ENCODE measurements at regions not wholly inside any gene's neighbourhood (a gene's known extent, or its start where the extent isn't known, plus 50 kb on each side); places are given as distances from the start of the nearest gene placed in this dataset.

DNA sequence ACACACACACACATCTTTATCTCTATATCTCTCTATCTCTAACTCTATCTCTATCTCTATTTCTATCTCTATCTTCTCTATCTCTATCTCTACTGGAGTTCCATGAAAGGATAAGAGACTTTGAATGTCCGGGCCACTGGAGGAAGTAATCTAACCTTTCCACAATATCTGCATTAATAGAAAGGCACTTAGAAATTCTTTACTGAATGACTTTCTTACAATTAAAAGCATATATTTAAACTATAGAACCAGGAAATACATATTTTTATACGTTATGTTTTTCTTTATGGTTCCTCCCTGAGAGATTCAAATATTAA lies 234.9 kb downstream of the TRIB2 start:
- intact Hi-C loops (cut with DNase I): no loop called here
- no peaks in the 10 kb centered on the region for H3K4me1 ChIP-seq
- ATAC-seq: no peak
- H3K9me3 ChIP-seq: no peaks in the 10 kb centered on the region
- H3K36me3 ChIP-seq: no peaks in the 10 kb centered on the region
- DNase-seq: no peak
- TF ChIP-seq, protein P1, sequence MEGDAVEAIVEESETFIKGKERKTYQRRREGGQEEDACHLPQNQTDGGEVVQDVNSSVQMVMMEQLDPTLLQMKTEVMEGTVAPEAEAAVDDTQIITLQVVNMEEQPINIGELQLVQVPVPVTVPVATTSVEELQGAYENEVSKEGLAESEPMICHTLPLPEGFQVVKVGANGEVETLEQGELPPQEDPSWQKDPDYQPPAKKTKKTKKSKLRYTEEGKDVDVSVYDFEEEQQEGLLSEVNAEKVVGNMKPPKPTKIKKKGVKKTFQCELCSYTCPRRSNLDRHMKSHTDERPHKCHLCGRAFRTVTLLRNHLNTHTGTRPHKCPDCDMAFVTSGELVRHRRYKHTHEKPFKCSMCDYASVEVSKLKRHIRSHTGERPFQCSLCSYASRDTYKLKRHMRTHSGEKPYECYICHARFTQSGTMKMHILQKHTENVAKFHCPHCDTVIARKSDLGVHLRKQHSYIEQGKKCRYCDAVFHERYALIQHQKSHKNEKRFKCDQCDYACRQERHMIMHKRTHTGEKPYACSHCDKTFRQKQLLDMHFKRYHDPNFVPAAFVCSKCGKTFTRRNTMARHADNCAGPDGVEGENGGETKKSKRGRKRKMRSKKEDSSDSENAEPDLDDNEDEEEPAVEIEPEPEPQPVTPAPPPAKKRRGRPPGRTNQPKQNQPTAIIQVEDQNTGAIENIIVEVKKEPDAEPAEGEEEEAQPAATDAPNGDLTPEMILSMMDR (IDR thresholded peaks at IDR 0.05): no peak
- H3K27ac ChIP-seq: no peak overlapping the region
- no peak overlapping the region for H3K4me3 ChIP-seq
- no peaks in the 10 kb centered on the region for H3K27me3 ChIP-seq (ENCODE audit: low read depth)

GRCh38 chr2:12953596-12953995 lies 236.9 kb downstream of the TRIB2 start:
- Histone ChIP-seq H3K27ac (no peak overlapping the region), H3K4me3 (no peak overlapping the region), H3K9me3 (no peaks in the 10 kb centered on the region), H3K36me3 (no peaks in the 10 kb centered on the region), H3K27me3 (ENCODE audit: low read depth) (no peaks in the 10 kb centered on the region), H3K4me1 (no peaks in the 10 kb centered on the region)
- TF ChIP-seq, protein P1 (IDR thresholded peaks at IDR 0.05): no peak
- ATAC-seq (no peak), DNase-seq (no peak)
- intact Hi-C loops (cut with DNase I): no loop called here

- Histone ChIP-seq H3K36me3 (no peaks in the 10 kb centered on the region), H3K9me3 (no peaks in the 10 kb centered on the region), H3K27me3 (ENCODE audit: low read depth) (no peaks in the 10 kb centered on the region), H3K4me3 (no peak overlapping the region), H3K27ac (no peak overlapping the region), H3K4me1 (no peaks in the 10 kb centered on the region)
- intact Hi-C loops (cut with DNase I): no loop called here
- TF ChIP-seq, protein P1 (IDR thresholded peaks at IDR 0.05): no peak
- ATAC-seq (no peak), DNase-seq (no peak)
These were observed 239.1 kb downstream of the TRIB2 start for GRCh38 chr2:12955864-12956263.

- Histone ChIP-seq H3K4me1 (no peaks in the 10 kb centered on the region), H3K27me3 (ENCODE audit: low read depth) (no peaks in the 10 kb centered on the region), H3K9me3 (no peaks in the 10 kb centered on the region), H3K27ac (no peak overlapping the region), H3K36me3 (no peaks in the 10 kb centered on the region), H3K4me3 (no peak overlapping the region)
- no peak for DNase-seq
- no peak for ATAC-seq
- TF ChIP-seq, protein P1 (IDR thresholded peaks at IDR 0.05): no peak
- intact Hi-C loops (cut with DNase I): no loop called here
These were observed 240.5 kb downstream of the TRIB2 start for GRCh38 chr2:12957251-12957650.

- no peaks in the 10 kb centered on the region for H3K36me3 ChIP-seq
- no peak overlapping the region for H3K27ac ChIP-seq
- H3K27me3 ChIP-seq (ENCODE audit: low read depth): no peaks in the 10 kb centered on the region
- ATAC-seq: no peak
- H3K4me3 ChIP-seq: no peak overlapping the region
- intact Hi-C loops (cut with DNase I): no loop called here
- DNase-seq: no peak
- TF ChIP-seq, protein P1 (IDR thresholded peaks at IDR 0.05): no peak
- no peaks in the 10 kb centered on the region for H3K4me1 ChIP-seq
- no peaks in the 10 kb centered on the region for H3K9me3 ChIP-seq
These were observed 243.2 kb downstream of the TRIB2 start for GRCh38 chr2:12959935-12960334.

DNA sequence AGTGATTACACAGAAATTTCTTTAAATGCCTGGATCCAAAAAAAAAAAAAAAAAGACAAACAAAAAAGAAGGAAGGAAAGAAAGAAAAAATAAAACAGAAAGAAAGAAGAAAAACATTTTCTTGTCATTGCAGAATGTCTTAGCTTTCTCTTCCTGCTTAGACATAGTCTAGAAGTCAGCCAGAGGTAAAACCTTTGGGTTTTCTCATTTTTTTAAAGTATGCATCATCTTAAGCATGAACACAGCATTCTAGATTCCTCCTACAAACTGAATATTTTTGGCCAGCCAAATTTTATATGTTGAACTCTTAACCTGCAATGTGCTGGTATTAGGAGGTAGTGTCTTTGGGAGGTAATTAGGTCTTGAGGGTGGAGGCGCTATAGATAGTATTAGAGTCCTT lies 243.9 kb downstream of the TRIB2 start:
- H3K4me3 ChIP-seq: no peak overlapping the region
- intact Hi-C loops (cut with DNase I): no loop called here
- no peak overlapping the region for H3K27ac ChIP-seq
- no peak for DNase-seq
- H3K36me3 ChIP-seq: no peaks in the 10 kb centered on the region
- peaks cover 2% of the 10 kb centered on the region for H3K4me1 ChIP-seq
- H3K9me3 ChIP-seq: no peaks in the 10 kb centered on the region
- TF ChIP-seq, protein P1 (IDR thresholded peaks at IDR 0.05): no peak
- no peaks in the 10 kb centered on the region for H3K27me3 ChIP-seq (ENCODE audit: low read depth)
- ATAC-seq: no peak

Data from lower lobe of right lung (tissue), 2 donors.